Lower leg skin (tissue), 4 donors: ENCODE measurements at regions not wholly inside any gene's neighbourhood (a gene's known extent, or its start where the extent isn't known, plus 50 kb on each side); places are given as distances from the start of the nearest gene placed in this dataset.

Source experiments
- DNase-seq, 2 donors: peaks; one replicate each; pipeline ENCODE4 v3.0.0-alpha.2; 2019; ENCODE audit warnings: low spot score in 2 of 2
- H3K4me3 ChIP-seq: fragments of 200-600 bp; sonication (generic); 2 replicates; pipeline ENCODE4 v1.5.1; 2017; ENCODE audit warnings: mild to moderate bottlenecking, low read depth; ENCODE audit not compliant: poor library complexity, severe bottlenecking
- POLR2A ChIP-seq, 2 donors: fragments of 450-650 bp; IDR thresholded peaks; one replicate each; pipeline ENCODE4 v1.6.1; 2016 to 2017; ENCODE audit warnings: antibody characterized with exemption in 2 of 2, mild to moderate bottlenecking in 1 of 2, moderate library complexity in 1 of 2
- WGBS, 2 donors: methylation state at CpG; one replicate each; pipeline ENCODE4 v1.1.5; 2018; 5-methylcytosine and 5-hydroxymethylcytosine counted together
- intact Hi-C: fragments of 100-400 bp; cut with DNase I; formaldehyde crosslinking; loops from one replicate; pipeline ENCODE4 v1.15.0; 2023; ENCODE audit warnings: low total_unique reads
- TF ChIP-seq, protein P1 (sequence below), 3 donors: fragments of 450-650 bp; IDR thresholded peaks; one replicate each; pipeline ENCODE4 v1.5.1; 2016; ENCODE audit warnings: antibody characterized with exemption in 3 of 3, mild to moderate bottlenecking in 3 of 3, moderate library complexity in 2 of 3

DNA sequence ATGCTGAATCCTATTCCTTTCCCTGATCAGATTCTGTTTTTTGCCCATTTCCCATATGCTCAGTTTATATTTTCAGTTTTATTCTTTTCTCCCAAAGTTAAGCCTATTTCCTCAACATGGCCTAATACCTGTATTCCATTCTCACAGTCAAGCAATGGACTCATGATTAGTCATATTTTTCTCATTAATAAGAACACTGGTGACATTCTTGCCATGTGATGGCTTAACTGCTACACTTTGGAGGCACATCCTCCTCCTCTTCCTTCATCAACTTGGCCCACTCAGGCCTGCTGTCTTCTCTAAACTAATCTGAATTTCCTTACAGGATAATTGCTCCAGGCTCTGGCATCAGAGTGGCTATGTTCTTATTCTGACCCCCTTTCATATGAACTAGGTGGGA, 679.2 kb downstream of the NYAP2 start:
- TF ChIP-seq, protein P1, sequence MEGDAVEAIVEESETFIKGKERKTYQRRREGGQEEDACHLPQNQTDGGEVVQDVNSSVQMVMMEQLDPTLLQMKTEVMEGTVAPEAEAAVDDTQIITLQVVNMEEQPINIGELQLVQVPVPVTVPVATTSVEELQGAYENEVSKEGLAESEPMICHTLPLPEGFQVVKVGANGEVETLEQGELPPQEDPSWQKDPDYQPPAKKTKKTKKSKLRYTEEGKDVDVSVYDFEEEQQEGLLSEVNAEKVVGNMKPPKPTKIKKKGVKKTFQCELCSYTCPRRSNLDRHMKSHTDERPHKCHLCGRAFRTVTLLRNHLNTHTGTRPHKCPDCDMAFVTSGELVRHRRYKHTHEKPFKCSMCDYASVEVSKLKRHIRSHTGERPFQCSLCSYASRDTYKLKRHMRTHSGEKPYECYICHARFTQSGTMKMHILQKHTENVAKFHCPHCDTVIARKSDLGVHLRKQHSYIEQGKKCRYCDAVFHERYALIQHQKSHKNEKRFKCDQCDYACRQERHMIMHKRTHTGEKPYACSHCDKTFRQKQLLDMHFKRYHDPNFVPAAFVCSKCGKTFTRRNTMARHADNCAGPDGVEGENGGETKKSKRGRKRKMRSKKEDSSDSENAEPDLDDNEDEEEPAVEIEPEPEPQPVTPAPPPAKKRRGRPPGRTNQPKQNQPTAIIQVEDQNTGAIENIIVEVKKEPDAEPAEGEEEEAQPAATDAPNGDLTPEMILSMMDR (IDR thresholded peaks at IDR 0.05), result no peak
- no peak for TF ChIP-seq POLR2A (IDR thresholded peaks at IDR 0.05)
- intact Hi-C loops, result no loop called here
- no peak overlapping the region for H3K4me3 ChIP-seq
- DNase-seq, result no peak

- no peak overlapping the region for H3K4me3 ChIP-seq
- intact Hi-C loops, result no loop called here
- no peak for DNase-seq
- TF ChIP-seq, protein P1 (IDR thresholded peaks at IDR 0.05), result no peak
- TF ChIP-seq POLR2A (IDR thresholded peaks at IDR 0.05), result no peak
Measured at GRCh38 chr2:226077841-226078240, 678.3 kb downstream of the NYAP2 start.

DNA sequence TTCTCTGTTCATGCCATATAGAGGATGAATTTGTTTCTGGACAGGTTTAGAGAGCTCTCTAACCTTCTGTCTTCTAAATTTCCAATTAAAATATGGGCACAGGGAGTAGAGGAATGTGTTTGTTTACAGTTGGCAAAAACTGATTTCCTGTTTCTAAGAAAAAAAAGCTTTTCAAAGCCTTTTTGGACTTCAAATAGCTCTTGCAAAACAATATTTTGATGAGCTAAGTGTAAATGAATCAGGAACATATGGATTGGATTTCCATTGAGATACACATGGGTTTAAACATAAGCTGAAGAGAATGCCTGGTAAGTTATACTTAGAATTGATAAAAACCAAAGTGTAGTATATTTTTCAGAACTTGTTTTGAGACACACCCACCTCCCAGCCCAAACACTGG, 677.5 kb downstream of the NYAP2 start:
- DNase-seq, result no peak
- intact Hi-C loops, result no loop called here
- H3K4me3 ChIP-seq, result no peak overlapping the region
- no peak for TF ChIP-seq POLR2A (IDR thresholded peaks at IDR 0.05)
- TF ChIP-seq, protein P1 (IDR thresholded peaks at IDR 0.05), result no peak

DNA sequence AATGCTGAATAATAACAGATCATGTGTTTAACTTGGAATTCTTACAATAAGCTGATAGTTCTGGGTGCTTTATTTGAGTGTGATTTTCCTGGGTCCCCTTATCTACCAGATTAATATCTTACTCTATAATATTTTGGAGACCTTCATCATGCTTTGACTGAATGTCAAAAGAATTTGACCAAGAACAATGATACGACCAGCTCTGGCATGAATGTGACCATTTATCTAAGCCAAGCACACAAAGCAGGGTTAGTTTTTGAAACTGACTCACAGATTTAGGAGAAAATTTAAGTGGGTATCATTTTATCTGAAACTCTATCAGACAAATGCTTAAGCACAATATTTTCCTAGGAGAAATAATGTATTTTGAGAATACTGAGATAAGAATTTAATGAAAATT, 677.0 kb downstream of the NYAP2 start:
- WGBS, 2 donors, result 48 to 65% methylated on average over 1 of the region's 1 CpG
- no peak for DNase-seq
- TF ChIP-seq, protein P1 (IDR thresholded peaks at IDR 0.05), result no peak
- TF ChIP-seq POLR2A (IDR thresholded peaks at IDR 0.05), result no peak
- intact Hi-C loops, result no loop called here
- no peak overlapping the region for H3K4me3 ChIP-seq

GRCh38 chr2:226074391-226074790, 674.9 kb downstream of the NYAP2 start:
- DNase-seq, result no peak
- intact Hi-C loops, result no loop called here
- TF ChIP-seq, protein P1 (IDR thresholded peaks at IDR 0.05), result no peak
- TF ChIP-seq POLR2A (IDR thresholded peaks at IDR 0.05), result no peak
- no peak overlapping the region for H3K4me3 ChIP-seq
- WGBS, 2 donors, result 73 to 84% methylated on average over 5 of the region's 5 CpGs

DNA sequence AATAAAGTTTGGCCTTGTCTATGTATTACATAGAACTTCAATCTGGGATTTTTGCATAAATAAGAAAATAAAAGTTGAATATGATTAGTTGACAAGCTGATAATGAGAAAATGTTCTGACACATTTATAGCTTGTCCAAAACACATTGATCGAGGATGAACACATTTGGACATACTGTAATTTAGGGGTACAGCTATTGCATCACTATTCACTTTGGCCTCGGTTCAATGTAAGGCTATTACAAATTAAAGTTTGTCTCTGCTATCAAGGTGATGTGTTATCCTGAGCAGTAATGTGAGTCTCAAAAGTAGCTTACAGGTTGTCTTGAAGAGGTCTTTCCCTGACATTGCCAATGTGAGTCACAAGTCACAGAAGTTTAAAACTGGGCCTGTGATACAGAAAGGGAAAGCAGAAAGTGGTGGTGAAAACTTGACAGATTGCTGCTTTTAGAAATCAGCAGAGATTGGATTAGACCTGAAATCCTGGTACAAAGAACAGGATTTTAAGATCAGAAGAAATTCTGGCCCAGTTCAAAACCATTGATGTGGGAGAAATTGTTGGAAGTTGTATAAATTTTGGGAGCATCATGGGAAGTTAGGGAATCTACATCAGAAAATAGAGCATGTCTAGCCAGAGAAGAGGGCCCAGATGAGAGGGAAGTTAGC, 674.1 kb downstream of the NYAP2 start:
- TF ChIP-seq POLR2A (IDR thresholded peaks at IDR 0.05), result no peak
- TF ChIP-seq, protein P1 (IDR thresholded peaks at IDR 0.05), result no peak
- DNase-seq, result no peak
- WGBS, 2 donors, result 69 to 75% methylated on average over 2 of the region's 2 CpGs
- H3K4me3 ChIP-seq, result no peak overlapping the region
- intact Hi-C loops, result no loop called here
